ENCODE measurements at regions not wholly inside any gene's neighbourhood (a gene's known extent, or its start where the extent isn't known, plus 50 kb on each side); places are given as distances from the start of the nearest gene placed in this dataset.
"Not testable (repeated sequence)": the region's sequence is repeated elsewhere in the genome, so short reads cannot be mapped to it uniquely, and the experiment has no call there.

DNA sequence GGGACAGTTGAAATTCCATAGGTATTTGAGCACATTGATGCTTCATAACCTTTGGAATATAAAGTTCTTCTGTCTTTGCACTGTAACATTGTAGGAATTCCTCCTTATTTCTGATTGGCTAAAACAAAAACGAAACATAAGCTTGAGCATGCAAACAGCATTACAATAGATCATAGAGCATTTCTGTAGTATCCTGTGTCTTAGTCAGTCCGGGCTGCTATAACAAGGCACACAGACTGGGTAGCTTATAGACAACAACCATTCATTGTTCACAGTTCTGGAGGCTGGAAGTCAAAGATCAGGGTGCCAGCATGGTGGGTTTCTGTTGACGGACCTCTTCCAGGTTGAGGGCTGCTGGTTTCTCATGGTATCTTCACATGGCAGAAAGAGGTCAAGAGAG lies 188.7 kb upstream of the SOX21 start:
- no peak for DNase-seq

GRCh38 chr13:94896719-94897317 lies 184.5 kb upstream of the SOX21 start:
- no peak for DNase-seq

DNA sequence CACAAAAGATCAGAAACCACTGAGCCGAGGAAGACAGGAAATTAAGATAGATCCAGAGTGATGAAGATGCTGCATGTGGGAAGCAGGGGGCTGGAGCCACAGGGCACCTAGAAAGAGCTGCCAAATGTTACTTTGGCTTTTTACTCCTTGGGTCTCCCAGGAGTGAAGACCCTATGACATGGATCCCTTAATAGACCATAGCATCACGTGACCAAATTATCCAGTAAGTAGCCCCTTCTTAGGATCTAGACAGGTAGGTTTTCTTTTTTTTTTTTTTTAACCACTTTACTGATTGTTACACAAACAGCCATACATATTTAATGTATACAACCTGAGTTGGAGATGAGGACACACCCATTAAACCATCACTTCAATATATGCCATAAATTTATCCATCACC lies 183.9 kb upstream of the SOX21 start:
- DNase-seq, result no peak

DNA sequence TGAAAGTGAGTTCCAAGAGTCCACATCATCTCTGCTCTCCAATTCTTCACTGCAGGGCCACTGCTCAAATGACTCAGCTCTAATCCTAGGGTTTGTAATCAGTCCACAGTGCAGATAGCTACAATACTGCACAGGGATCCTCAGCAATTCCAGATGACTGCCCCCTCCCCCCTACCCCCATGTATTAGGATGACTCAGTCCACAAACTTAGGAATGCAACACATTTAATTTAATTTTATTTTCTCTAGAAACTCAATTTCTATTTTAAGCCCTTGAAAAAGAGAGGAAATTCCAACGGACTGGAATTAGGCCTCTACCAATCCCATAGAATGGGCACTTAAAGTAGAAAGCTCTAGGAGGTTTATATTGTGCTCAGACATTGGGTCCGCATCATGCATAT lies 173.8 kb upstream of the SOX21 start:
- no peak for DNase-seq

GRCh38 chr13:94880463-94880862 lies 168.1 kb upstream of the SOX21 start:
- no peak for DNase-seq

DNA sequence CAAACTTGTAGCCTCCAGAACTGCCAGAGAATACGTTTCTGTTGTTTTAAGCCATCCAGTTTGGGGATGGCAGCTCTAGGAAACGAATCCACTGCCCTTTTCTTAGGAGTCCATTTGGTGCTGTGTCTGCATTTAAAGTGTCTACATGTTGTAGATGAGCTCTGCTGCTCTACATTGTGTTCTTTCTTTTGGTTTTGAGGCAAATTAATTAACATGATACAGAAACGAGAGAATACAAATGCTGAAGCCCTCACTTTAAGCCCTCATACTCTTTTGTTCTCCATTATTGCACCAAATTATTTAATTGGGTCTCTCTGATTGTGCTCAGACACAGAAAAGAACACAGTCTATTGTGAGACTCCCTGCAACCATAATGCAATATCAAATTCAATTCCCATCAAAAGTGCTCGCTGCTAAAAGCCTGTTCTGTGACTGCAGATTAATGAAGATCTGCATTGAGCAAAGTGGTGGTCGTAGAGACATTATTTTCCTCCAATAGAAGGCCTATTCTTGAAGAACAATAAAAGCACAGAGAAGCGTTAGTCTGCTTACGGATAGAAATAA lies 166.3 kb upstream of the SOX21 start:
- DNase-seq, result no peak

DNA sequence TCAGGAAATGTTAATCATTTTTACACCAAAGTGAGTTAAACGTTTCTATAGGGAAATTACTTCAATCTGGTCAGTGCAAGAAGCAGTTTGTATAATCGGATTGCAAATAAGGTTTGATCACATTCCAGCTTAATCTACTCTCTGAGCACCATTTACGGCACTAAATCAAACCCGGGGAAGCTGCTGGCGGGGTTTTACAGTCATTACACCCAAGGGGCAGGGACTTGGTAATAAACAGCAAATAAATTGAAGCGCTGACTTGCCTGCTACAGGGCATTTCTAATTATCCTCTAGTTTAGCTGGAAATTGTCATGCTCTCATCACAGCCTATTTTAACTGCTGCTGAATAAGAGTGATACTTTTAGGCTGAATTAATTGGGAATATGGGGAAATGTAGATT lies 152.1 kb upstream of the SOX21 start:
- DNase-seq, result no peak

- DNase-seq, result no peak
Measured at GRCh38 chr13:94860981-94861407, 148.6 kb upstream of the SOX21 start.

DNA sequence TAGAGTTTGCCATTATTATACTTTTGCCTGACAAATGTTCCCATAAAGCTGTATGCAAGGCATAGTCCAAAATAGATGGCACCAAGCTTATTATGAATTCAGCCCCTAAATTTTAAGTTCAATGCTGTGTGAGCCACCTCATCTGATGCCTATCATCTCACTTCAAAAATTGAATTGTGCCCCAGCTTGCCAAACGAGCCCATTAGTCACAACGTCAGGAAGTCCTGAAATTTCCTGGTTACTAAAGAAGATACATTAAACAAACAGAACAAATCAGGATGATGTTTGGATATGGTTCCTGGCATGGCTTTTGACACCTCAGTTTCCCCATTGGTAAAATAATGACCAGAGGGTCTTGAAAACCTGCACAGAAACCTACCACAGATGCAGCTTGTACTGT lies 147.5 kb upstream of the SOX21 start:
- DNase-seq, result no peak

- DNase-seq, result no peak
Measured at GRCh38 chr13:94859278-94859691, 146.9 kb upstream of the SOX21 start.

- DNase-seq, result no peak
Measured at GRCh38 chr13:94858856-94859255, 146.5 kb upstream of the SOX21 start.

DNA sequence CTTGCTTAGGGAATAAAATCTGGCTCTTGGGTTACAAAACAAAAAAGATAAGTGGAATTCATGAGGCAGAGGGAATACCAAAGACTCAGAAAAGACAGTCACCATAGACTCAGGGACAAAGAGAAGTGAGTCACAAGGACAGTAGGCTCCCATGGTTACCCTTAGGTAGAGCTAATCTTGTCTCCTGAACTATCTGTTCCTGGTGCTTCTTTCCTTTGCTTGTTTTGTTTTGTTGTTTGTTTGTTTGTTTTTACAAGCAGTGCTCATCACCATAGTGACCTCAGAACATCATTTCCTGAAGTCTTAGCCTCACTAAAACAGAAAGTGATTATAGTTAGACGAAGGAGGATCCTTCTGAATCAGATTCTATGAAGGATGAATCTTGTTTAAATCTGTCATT lies 142.3 kb upstream of the SOX21 start:
- DNase-seq, result no peak

- DNase-seq, result no peak
Measured at GRCh38 chr13:94851576-94851975, 139.2 kb upstream of the SOX21 start.

DNA sequence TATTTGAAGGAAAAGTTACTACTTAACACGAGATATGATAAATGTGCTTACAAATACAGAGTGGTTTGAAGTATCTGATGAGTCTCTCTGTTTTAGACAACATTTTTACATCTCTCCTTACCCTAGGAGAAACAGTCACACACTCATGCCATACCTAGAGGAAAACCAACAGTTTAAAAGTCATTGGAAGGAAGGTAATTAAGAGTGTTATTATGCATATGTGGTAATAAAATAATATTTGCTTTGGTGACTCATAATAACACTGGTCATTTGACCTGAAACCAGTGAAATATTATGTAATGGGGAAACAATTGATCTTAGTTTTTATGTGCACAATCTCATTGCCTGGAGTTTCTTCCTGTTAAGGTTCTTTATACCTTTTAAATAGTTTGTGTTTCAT lies 136.9 kb upstream of the SOX21 start:
- DNase-seq, result no peak

DNA sequence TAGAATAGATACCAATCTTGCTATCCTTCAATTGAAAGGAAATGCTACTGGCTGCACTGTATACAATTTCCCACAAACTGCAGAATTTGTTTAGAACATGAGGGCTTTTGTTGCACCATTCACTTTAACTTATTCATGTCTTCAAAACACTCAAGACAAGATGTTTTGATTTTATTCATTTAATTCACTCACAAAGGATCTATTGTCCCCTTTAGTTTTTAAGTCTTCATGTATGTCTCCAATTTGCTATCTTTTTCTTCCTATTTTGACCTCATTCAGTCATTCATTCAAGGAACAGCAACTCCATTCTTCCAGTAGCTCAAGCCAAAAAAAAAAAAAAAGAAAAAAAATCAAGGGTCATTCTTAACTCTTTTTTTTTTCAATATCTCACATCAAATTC lies 130.6 kb upstream of the SOX21 start:
- no peak for DNase-seq

GRCh38 chr13:94837056-94837455 lies 124.7 kb upstream of the SOX21 start:
- DNase-seq, result not testable (repeated sequence)

- DNase-seq, result no peak
Measured at GRCh38 chr13:94829837-94830365, 117.6 kb upstream of the SOX21 start.

GRCh38 chr13:94829185-94829836 lies 117.0 kb upstream of the SOX21 start:
- DNase-seq, result no peak

DNA sequence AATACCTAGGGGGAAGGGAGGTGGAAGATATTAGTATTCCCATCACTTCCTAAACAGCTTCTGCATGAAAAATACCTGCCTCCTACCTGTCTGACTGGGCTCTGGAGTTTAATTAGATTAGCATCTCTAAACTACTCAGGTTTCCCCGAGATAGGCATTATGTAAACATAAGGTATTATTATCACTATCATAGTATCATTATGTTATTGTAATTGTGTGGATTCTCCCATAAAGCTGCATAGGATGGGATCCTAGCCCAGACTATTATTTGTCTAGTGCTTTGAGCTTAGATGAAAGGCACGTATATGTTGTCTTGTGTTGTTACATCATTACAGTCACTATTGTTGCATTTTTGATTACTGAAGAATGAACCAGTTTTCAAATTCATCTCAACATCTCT lies 115.2 kb upstream of the SOX21 start:
- no peak for DNase-seq

DNA sequence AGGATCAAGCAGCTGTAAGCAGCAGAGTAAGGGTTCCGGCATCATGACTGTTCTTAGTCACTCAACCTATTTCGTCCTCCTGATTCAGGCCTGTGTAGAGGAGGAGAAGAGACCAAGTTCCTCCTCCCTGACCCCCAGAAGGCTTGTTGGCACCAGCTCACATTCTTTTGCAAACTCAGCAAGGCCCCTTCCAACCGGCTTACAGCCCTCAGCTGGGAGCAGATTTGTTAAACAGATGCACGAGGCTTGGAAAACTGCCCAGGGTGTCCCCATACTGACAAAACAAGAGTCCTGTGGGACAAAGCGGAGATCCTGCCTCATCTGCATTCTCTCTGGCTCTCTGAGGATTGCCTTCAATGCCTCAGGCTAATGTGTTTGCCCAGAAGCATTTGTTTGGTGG lies 113.2 kb upstream of the SOX21 start:
- DNase-seq, result no peak

DNA sequence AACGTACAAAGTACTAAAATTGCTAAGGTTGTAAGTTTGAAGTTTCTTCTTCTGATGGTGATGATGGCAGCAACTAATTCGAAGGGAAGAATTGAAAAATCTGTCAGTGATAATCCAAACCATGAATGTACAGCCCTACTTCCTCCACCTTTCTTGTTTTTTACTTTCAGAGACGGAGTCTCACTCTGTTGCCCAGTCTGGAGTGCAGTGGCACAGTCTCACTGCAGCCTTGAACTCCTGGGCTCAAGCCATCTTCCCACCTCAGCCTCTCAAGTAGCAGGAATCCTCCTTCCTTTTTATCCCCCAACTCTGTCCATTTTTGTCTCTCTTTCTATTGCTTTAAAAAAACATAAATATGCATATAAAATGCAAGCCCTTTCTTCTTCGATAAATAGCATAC lies 112.3 kb upstream of the SOX21 start:
- DNase-seq, result no peak

DNA sequence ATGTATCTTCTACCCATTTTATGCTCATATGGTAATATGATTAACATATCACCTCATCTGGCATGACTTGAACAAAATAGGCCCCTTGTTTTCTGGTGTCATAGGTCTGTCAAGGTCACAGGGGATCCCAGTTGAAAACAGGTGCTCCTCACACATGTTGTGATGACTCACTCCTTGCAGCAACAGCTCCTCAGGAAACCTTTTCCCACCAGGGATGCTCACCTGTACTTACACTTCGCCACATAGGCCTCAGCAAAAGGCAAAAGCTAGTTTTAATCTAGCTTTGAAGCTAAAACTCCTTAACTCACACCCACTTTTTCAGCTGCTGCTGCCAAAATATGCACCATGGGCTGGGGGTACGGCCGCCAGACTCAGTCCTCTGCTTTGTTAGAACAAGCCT lies 110.0 kb upstream of the SOX21 start:
- no peak for DNase-seq

- no peak for DNase-seq
Measured at GRCh38 chr13:94816256-94816655, 103.9 kb upstream of the SOX21 start.

GRCh38 chr13:94813920-94814475 lies 101.7 kb upstream of the SOX21 start:
- no peak for DNase-seq

Data from kidney glomerular epithelial cell (primary cell).